H9 (cell line): ENCODE measurements at regions not wholly inside any gene's neighbourhood (a gene's known extent, or its start where the extent isn't known, plus 50 kb on each side); places are given as distances from the start of the nearest gene placed in this dataset.

Source experiments
- DNase-seq: peaks from one replicate; pipeline ENCODE4 v3.0.0-alpha.2; 2017
- H2AFZ ChIP-seq: one replicate; pipeline ENCODE4 v1.6.1; 2013; ENCODE audit warnings: mild to moderate bottlenecking, low read length, control low read depth, moderate library complexity
- H2AK5ac ChIP-seq: 2 replicates; pipeline ENCODE4 v1.6.1; 2013; ENCODE audit warnings: low read length, control low read depth, mixed read lengths; ENCODE audit not compliant: insufficient read length
- H2BK120ac ChIP-seq: one replicate; pipeline ENCODE4 v1.6.1; 2013; ENCODE audit warnings: low read depth, mild to moderate bottlenecking, low read length, control low read depth, inconsistent platforms; ENCODE audit not compliant: poor library complexity, severe bottlenecking
- H2BK12ac ChIP-seq: 2 replicates; pipeline ENCODE4 v1.6.1; 2013; ENCODE audit warnings: low read length, control low read depth, mixed read lengths, low read depth; ENCODE audit not compliant: insufficient read length
- H2BK15ac ChIP-seq: 2 replicates; pipeline ENCODE4 v1.6.1; 2013; ENCODE audit warnings: low read depth, low read length, control low read depth
- H2BK20ac ChIP-seq: one replicate; pipeline ENCODE4 v1.6.1; 2013; ENCODE audit warnings: low read depth, mild to moderate bottlenecking, low read length, control low read depth, inconsistent platforms; ENCODE audit not compliant: poor library complexity, severe bottlenecking
- H2BK5ac ChIP-seq: 2 replicates; pipeline ENCODE4 v1.6.1; 2013; ENCODE audit warnings: low read length, control low read depth, mixed read lengths; ENCODE audit not compliant: insufficient read length
- H3K14ac ChIP-seq: 2 replicates; pipeline ENCODE4 v1.6.1; 2013; ENCODE audit warnings: low read length, control low read depth; ENCODE audit not compliant: insufficient read depth
- H3K18ac ChIP-seq: 2 replicates; pipeline ENCODE4 v1.6.1; 2013; ENCODE audit warnings: low read depth, mild to moderate bottlenecking, mixed read lengths, low read length, control low read depth; ENCODE audit not compliant: insufficient read length
- H3K23ac ChIP-seq: 2 replicates; pipeline ENCODE4 v1.6.1; 2013; ENCODE audit warnings: low read length, control low read depth, mixed read lengths, low read depth; ENCODE audit not compliant: insufficient read length
- H3K23me2 ChIP-seq: 2 replicates; pipeline ENCODE4 v1.6.1; 2013; ENCODE audit warnings: low read depth, mild to moderate bottlenecking, mixed read lengths, low read length, control low read depth; ENCODE audit not compliant: insufficient read length, poor library complexity, severe bottlenecking
- H3K27ac ChIP-seq: 2 replicates; pipeline ENCODE4 v1.5.1; 2013; ENCODE audit warnings: low read length, control low read depth, mixed read lengths, low read depth; ENCODE audit not compliant: insufficient read length
- H3K27me3 ChIP-seq: 2 replicates; pipeline ENCODE4 v1.6.1; 2013; ENCODE audit warnings: low read length, control low read depth, inconsistent platforms; ENCODE audit not compliant: insufficient read depth
- H3K4ac ChIP-seq: 2 replicates; pipeline ENCODE4 v1.6.1; 2013; ENCODE audit warnings: low read depth, mild to moderate bottlenecking, control low read depth, inconsistent platforms, low read length, moderate library complexity
- H3K4me1 ChIP-seq: 2 replicates; pipeline ENCODE4 v1.6.1; 2013; ENCODE audit warnings: low read length, control low read depth, inconsistent platforms; ENCODE audit not compliant: insufficient read depth
- H3K4me2 ChIP-seq: 2 replicates; pipeline ENCODE4 v1.6.1; 2013; ENCODE audit warnings: low read length, control low read depth, mixed read lengths; ENCODE audit not compliant: insufficient read length, insufficient read depth
- H3K56ac ChIP-seq: 2 replicates; pipeline ENCODE4 v1.6.1; 2013; ENCODE audit warnings: low read depth, mild to moderate bottlenecking, mixed read lengths, low read length, control low read depth; ENCODE audit not compliant: insufficient read length
- H3K79me1 ChIP-seq: 2 replicates; pipeline ENCODE4 v1.6.1; 2013; ENCODE audit warnings: low read depth, mild to moderate bottlenecking, moderate library complexity, low read length, control low read depth, inconsistent platforms; ENCODE audit not compliant: insufficient read depth, poor library complexity, severe bottlenecking
- H3K79me2 ChIP-seq: 2 replicates; pipeline ENCODE4 v1.6.1; 2013; ENCODE audit warnings: low read length, control low read depth, inconsistent platforms; ENCODE audit not compliant: insufficient read depth
- H3K9ac ChIP-seq: 2 replicates; pipeline ENCODE4 v1.6.1; 2013; ENCODE audit warnings: low read length, control low read depth, mixed read lengths; ENCODE audit not compliant: insufficient read length; ENCODE audit errors: extremely low read depth
- H3K9me3 ChIP-seq: one replicate; pipeline ENCODE4 v1.6.1; 2013; ENCODE audit warnings: low read depth, low read length, inconsistent platforms; ENCODE audit not compliant: control insufficient read depth
- H3T11ph ChIP-seq: one replicate; pipeline ENCODE4 v1.6.1; 2013; ENCODE audit warnings: mild to moderate bottlenecking, low read length, control low read depth, inconsistent platforms
- H4K20me1 ChIP-seq: one replicate; pipeline ENCODE4 v1.6.1; 2013; ENCODE audit not compliant: control insufficient read depth, insufficient read length, insufficient read depth
- H4K5ac ChIP-seq: 2 replicates; pipeline ENCODE4 v1.6.1; 2013; ENCODE audit warnings: low read depth, mild to moderate bottlenecking, mixed read lengths, low read length, control low read depth; ENCODE audit not compliant: insufficient read length
- H4K8ac ChIP-seq: replicated peaks from 2 replicates; pipeline ENCODE4 v1.6.1; 2013; ENCODE audit warnings: low read length, control low read depth, mixed read lengths, low read depth; ENCODE audit not compliant: insufficient read length
- H4K91ac ChIP-seq: 2 replicates; pipeline ENCODE4 v1.6.1; 2013; ENCODE audit warnings: low read depth, mild to moderate bottlenecking, moderate library complexity, mixed read lengths, low read length, control low read depth; ENCODE audit not compliant: insufficient read length
- H3K27ac Mint-ChIP-seq, 3 experiments: 2 replicates in 2 of 3; 3 replicates in 1 of 3; pipeline ENCODE4 v1.8.0; 2020 to 2021; ENCODE audit warnings: mixed read lengths in 3 of 3, mild to moderate bottlenecking in 1 of 3, moderate library complexity in 1 of 3
- H3K27me3 Mint-ChIP-seq: 2 replicates; pipeline ENCODE4 v1.8.0; 2021; ENCODE audit warnings: low read depth, mild to moderate bottlenecking, moderate library complexity, mixed read lengths
- H3K36me3 Mint-ChIP-seq, 3 experiments: 2 replicates in 2 of 3; 3 replicates in 1 of 3; pipeline ENCODE4 v1.8.0; 2020 to 2021; ENCODE audit warnings: low read depth in 3 of 3, mixed read lengths in 3 of 3; ENCODE audit not compliant: insufficient read depth in 1 of 3
- H3K4me1 Mint-ChIP-seq, 2 experiments: 2 replicates each; pipeline ENCODE4 v1.8.0; 2020; ENCODE audit warnings: mixed read lengths in 2 of 2
- H3K4me3 Mint-ChIP-seq, 2 experiments: 2 replicates in 1 of 2; 3 replicates in 1 of 2; pipeline ENCODE4 v1.8.0; 2020 to 2021; ENCODE audit warnings: mild to moderate bottlenecking in 2 of 2, mixed read lengths in 2 of 2, moderate library complexity in 1 of 2
- H3K9me3 Mint-ChIP-seq, 2 experiments: 2 replicates in 1 of 2; 3 replicates in 1 of 2; pipeline ENCODE4 v1.8.0; 2020; ENCODE audit warnings: mild to moderate bottlenecking in 2 of 2, mixed read lengths in 2 of 2, moderate library complexity in 1 of 2
- WGBS: extraction: QIAGEN DNeasy Blood & Tissue Kit; methylation state at CpG from one replicate; pipeline ENCODE4 v1.1.7; 2013; ENCODE audit warnings: missing lambda C conversion rate, low lambda C conversion rate, mixed read lengths; ENCODE audit not compliant: insufficient read length; ENCODE audit errors: extremely low coverage; 5-methylcytosine and 5-hydroxymethylcytosine counted together
- TF ChIP-seq, protein P1 (sequence below): fragments of 200-600 bp; sonication (generic); conservative IDR thresholded peaks from 3 replicates; pipeline ENCODE4 v1.8.0; 2021; ENCODE audit warnings: antibody characterized with exemption, mild to moderate bottlenecking

DNA sequence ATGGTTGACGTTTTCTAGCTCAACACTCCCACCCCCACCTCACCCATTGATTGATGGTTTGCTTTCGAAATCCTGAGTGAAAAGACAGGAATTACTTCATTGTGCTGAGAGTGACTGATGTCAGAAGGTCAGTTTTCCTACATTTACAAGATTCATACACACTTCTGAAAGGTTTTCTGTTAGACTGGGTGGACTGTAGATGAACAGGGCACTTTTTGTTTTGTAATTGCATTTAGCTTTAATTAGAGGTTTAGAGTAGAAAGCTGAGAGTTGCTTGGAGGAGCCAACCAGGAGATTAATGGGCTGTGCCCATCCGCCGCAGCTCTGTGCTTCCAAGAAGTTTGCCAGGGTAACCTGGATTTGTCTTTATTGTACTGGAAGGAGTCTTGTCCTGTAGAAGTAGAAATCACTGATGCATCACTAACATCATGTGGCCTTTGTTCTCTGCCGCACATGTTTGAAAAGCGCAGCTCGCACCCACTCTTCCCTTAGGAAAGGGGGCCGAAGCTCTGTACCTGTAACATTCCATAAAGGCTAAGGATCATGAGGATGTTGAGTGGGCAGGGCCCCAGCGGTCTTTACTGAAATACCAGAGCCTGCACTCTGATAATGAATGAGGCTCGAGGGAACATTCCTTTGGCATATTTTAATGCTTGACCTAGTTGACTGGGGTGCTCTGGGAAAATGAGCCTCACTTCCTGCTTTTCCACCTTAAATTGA is 267.6 kb upstream of the DMRT1 start:
- Histone ChIP-seq H3K23ac (no peak overlapping the region), H3K56ac (no peak overlapping the region), H3K79me2 (peaks cover 1% of the 10 kb centered on the region; the same call in 1 of the 2 replicates), H3K14ac (no peak overlapping the region), H3K23me2 (no peaks in the 10 kb centered on the region), H3K4ac (no peak overlapping the region), H3K27me3 (no peaks in the 10 kb centered on the region), H3K27ac (no peak overlapping the region), H2BK5ac (no peak overlapping the region), H2BK12ac (no peak overlapping the region), H3K9ac (no peak overlapping the region), H4K5ac (no peak overlapping the region), H2AK5ac (no peak overlapping the region), H3K18ac (no peak overlapping the region), H2BK15ac (no peak overlapping the region), H4K8ac (no peak overlapping the region), H3K4me1 (no peaks in the 10 kb centered on the region; the same call in 1 of the 2 replicates), H3K9me3 (no peaks in the 10 kb centered on the region), H3T11ph (no peak overlapping the region), H3K79me1 (no peaks in the 10 kb centered on the region), H2AFZ (no peak overlapping the region), H3K4me2 (no peak overlapping the region), H2BK120ac (no peak overlapping the region), H4K20me1 (no peaks in the 10 kb centered on the region), H4K91ac (no peak overlapping the region), H2BK20ac (no peak overlapping the region)
- peaks cover 15 to 16% of the 10 kb centered on the region in 2 experiments for H3K4me1 Mint-ChIP-seq
- H3K36me3 Mint-ChIP-seq: peaks cover 10 to 12% (median 11%) of the 10 kb centered on the region in 3 experiments; a peak in 6 of 7 replicates
- H3K9me3 Mint-ChIP-seq: peaks cover 5% of the 10 kb centered on the region in 2 experiments; a peak in 4 of 5 replicates
- H3K27me3 Mint-ChIP-seq: no peaks in the 10 kb centered on the region
- H3K4me3 Mint-ChIP-seq: no peak overlapping the region; a peak in 1 of 5 replicates
- TF ChIP-seq, protein P1, sequence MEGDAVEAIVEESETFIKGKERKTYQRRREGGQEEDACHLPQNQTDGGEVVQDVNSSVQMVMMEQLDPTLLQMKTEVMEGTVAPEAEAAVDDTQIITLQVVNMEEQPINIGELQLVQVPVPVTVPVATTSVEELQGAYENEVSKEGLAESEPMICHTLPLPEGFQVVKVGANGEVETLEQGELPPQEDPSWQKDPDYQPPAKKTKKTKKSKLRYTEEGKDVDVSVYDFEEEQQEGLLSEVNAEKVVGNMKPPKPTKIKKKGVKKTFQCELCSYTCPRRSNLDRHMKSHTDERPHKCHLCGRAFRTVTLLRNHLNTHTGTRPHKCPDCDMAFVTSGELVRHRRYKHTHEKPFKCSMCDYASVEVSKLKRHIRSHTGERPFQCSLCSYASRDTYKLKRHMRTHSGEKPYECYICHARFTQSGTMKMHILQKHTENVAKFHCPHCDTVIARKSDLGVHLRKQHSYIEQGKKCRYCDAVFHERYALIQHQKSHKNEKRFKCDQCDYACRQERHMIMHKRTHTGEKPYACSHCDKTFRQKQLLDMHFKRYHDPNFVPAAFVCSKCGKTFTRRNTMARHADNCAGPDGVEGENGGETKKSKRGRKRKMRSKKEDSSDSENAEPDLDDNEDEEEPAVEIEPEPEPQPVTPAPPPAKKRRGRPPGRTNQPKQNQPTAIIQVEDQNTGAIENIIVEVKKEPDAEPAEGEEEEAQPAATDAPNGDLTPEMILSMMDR: no peak
- no CpG with 5 or more reads among the region's 10 CpGs for WGBS
- H3K27ac Mint-ChIP-seq: peak overlapping the region; percentile 21 to 92 (median 87); a peak in 5 of 7 replicates
- peak; percentile 38 for DNase-seq
